ENCODE measurements at regions not wholly inside any gene's neighbourhood (a gene's known extent, or its start where the extent isn't known, plus 50 kb on each side); places are given as distances from the start of the nearest gene placed in this dataset.

- TF ChIP-seq RCOR1 (IDR thresholded peaks at IDR 0.05; ENCODE audit: insufficient replicate concordance, low read length), result no peak
Observed at GRCh38 chr15:88707771-88708654, 69.2 kb downstream of the ISG20 start (continued).

GRCh38 chr15:88708655-88709054, 69.8 kb downstream of the ISG20 start:
- Histone ChIP-seq H3K36me3 (ENCODE audit: control insufficient read depth, insufficient read depth, low read length) (no peaks in the 10 kb centered on the region), H3K4me2 (ENCODE audit: low read depth, low read length) (no peak overlapping the region), H4K91ac (ENCODE audit: insufficient read depth, low read depth, low read length) (no peak overlapping the region), H4K8ac (ENCODE audit: low read depth in 2 of 2, low read length in 2 of 2) (no peak overlapping the region), H2AK5ac (ENCODE audit: low read depth, low read length) (no peak overlapping the region), H2AFZ (replicated peaks; ENCODE audit: low read length, poor library complexity) (no peak overlapping the region), H3K4me1 (ENCODE audit: control insufficient read depth, insufficient read depth, low read length) (peaks cover 2% of the 10 kb centered on the region; the same call in 1 of the 2 replicates), H2BK5ac (ENCODE audit: low read depth, low read length, poor library complexity, severe bottlenecking) (no peak overlapping the region), H3K4ac (ENCODE audit: low read depth, low read length) (no peak overlapping the region), H4K5ac (ENCODE audit: low read depth, low read length) (no peak overlapping the region), H2BK15ac (ENCODE audit: low read depth, low read length) (no peak overlapping the region), H3K23ac (ENCODE audit: low read depth, low read length) (no peak overlapping the region), H3K27ac (ENCODE audit: insufficient read depth, low read length) (no peak overlapping the region), H3K4me3 (ENCODE audit: insufficient read depth, low read depth, low read length) (no peak overlapping the region), H3K18ac (ENCODE audit: low read depth, low read length) (no peak overlapping the region), H2BK120ac (ENCODE audit: low read depth, low read length) (no peak overlapping the region), H3K14ac (replicated peaks; ENCODE audit: low read depth, low read length) (no peak overlapping the region), H2AK9ac (replicated peaks; ENCODE audit: low read depth, low read length, poor library complexity) (no peak overlapping the region), H4K20me1 (ENCODE audit: insufficient read depth, low read length) (no peaks in the 10 kb centered on the region), H3K56ac (ENCODE audit: extremely low read depth, insufficient read depth, low read length) (no peak overlapping the region), H2BK20ac (ENCODE audit: low read depth, low read length) (no peak overlapping the region), H3K9me1 (ENCODE audit: insufficient read depth, low read length) (no peaks in the 10 kb centered on the region), H3K9ac (ENCODE audit: low read depth, low read length) (no peak overlapping the region), H3K27me3 (ENCODE audit: control insufficient read depth, insufficient read depth, low read length) (peaks cover 34% of the 10 kb centered on the region), H3K79me1 (ENCODE audit: low read depth in 1 of 2, low read length in 2 of 2) (no peaks in the 10 kb centered on the region), H3K9me3 (ENCODE audit: control insufficient read depth, insufficient read depth, low read length) (no peaks in the 10 kb centered on the region)
- TF ChIP-seq MAZ (IDR thresholded peaks at IDR 0.05; ENCODE audit: borderline replicate concordance, low read depth, low read length), result no peak
- TF ChIP-seq NFE2L2 (IDR thresholded peaks at IDR 0.05; ENCODE audit: low read depth, low read length), result no peak
- no peak for TF ChIP-seq RFX5 (IDR thresholded peaks at IDR 0.05; ENCODE audit: low read depth, low read length)
- TF ChIP-seq CTCF (conservative IDR thresholded peaks at IDR 0.05; ENCODE audit: low read depth, low read length), result no peak
- TF ChIP-seq RAD21 (IDR thresholded peaks at IDR 0.05; ENCODE audit: low read length), result no peak
- no peak for TF ChIP-seq CEBPB (IDR thresholded peaks at IDR 0.05; ENCODE audit: low read depth, low read length)
- TF ChIP-seq FOS (IDR thresholded peaks at IDR 0.05; ENCODE audit: low read depth, low read length), result no peak
- no peak for TF ChIP-seq CHD1 (IDR thresholded peaks at IDR 0.05; ENCODE audit: low read depth, low read length)
- TF ChIP-seq RCOR1 (IDR thresholded peaks at IDR 0.05; ENCODE audit: insufficient replicate concordance, low read length), result no peak
- no peak for TF ChIP-seq BHLHE40 (IDR thresholded peaks at IDR 0.05; ENCODE audit: low read depth, low read length)
- TF ChIP-seq MAFK (IDR thresholded peaks at IDR 0.05; ENCODE audit: low read depth, low read length), result no peak
- ATAC-seq (ENCODE audit: low read depth) (no peak), DNase-seq (no peak)
- dilution Hi-C loops (cut with HindIII; ENCODE audit: low sequenced_read_pairs, unreplicated experiment) (no loop called here), intact Hi-C loops (cut with micrococcal nuclease) (no loop called here), in situ Hi-C loops (cut with MboI; ENCODE audit: low sequenced_read_pairs) (no loop called here)
- BruUV-seq (replicated peaks), result no TSS peak
- ChIA-PET POLR2A (ENCODE audit: unreplicated experiment) (no interaction called here), CTCF (no interaction called here)
- 64% methylated on average over 5 of the region's 8 CpGs; no CpG with 5 or more reads in 1 of the 2 experiments for WGBS, 2 experiments (ENCODE audit: extremely low coverage in 2 of 2, insufficient read length in 1 of 2)

All from IMR-90 (cell line).